ENCODE measurements at regions not wholly inside any gene's neighbourhood (a gene's known extent, or its start where the extent isn't known, plus 50 kb on each side); places are given as distances from the start of the nearest gene placed in this dataset.
"Not testable (repeated sequence)": the region's sequence is repeated elsewhere in the genome, so short reads cannot be mapped to it uniquely, and the experiment has no call there.

- no peak for DNase-seq (ENCODE audit: low read depth in 4 of 4, low spot score in 3 of 4)
Measured at GRCh38 chr14:34051966-34052657, 101.2 kb upstream of the EGLN3 start.

- no peak for DNase-seq (ENCODE audit: low read depth in 4 of 4, low spot score in 3 of 4)
Measured at GRCh38 chr14:34050606-34051005, 99.7 kb upstream of the EGLN3 start.

- DNase-seq (ENCODE audit: low read depth in 4 of 4, low spot score in 3 of 4), result no peak
Measured at GRCh38 chr14:34049790-34050189, 98.9 kb upstream of the EGLN3 start.

- DNase-seq (ENCODE audit: low read depth in 4 of 4, low spot score in 3 of 4), result not testable (repeated sequence)
Measured at GRCh38 chr14:34049187-34049586, 98.3 kb upstream of the EGLN3 start.

GRCh38 chr14:34046799-34047520, 96.1 kb upstream of the EGLN3 start:
- DNase-seq (ENCODE audit: low read depth in 4 of 4, low spot score in 3 of 4), result no peak

- no peak for DNase-seq (ENCODE audit: low read depth in 4 of 4, low spot score in 3 of 4)
Measured at GRCh38 chr14:34044666-34045306, 93.9 kb upstream of the EGLN3 start.

GRCh38 chr14:34044373-34044637, 93.4 kb upstream of the EGLN3 start:
- no peak for DNase-seq (ENCODE audit: low read depth in 4 of 4, low spot score in 3 of 4)

- DNase-seq (ENCODE audit: low read depth in 4 of 4, low spot score in 3 of 4), result no peak
Measured at GRCh38 chr14:34043627-34044372, 92.9 kb upstream of the EGLN3 start.

- DNase-seq (ENCODE audit: low read depth in 4 of 4, low spot score in 3 of 4), result no peak
Measured at GRCh38 chr14:34041220-34041619, 90.3 kb upstream of the EGLN3 start.

GRCh38 chr14:34040766-34041165, 89.9 kb upstream of the EGLN3 start:
- DNase-seq (ENCODE audit: low read depth in 4 of 4, low spot score in 3 of 4), result no peak

- DNase-seq (ENCODE audit: low read depth in 4 of 4, low spot score in 3 of 4), result no peak
Measured at GRCh38 chr14:34039428-34040047, 88.7 kb upstream of the EGLN3 start.

- no peak for DNase-seq (ENCODE audit: low read depth in 4 of 4, low spot score in 3 of 4)
Measured at GRCh38 chr14:34038358-34039057, 87.6 kb upstream of the EGLN3 start.

GRCh38 chr14:34036319-34036766, 85.5 kb upstream of the EGLN3 start:
- DNase-seq (ENCODE audit: low read depth in 4 of 4, low spot score in 3 of 4), result no peak

- DNase-seq (ENCODE audit: low read depth in 4 of 4, low spot score in 3 of 4), result no peak
Measured at GRCh38 chr14:34035934-34036250, 85.0 kb upstream of the EGLN3 start.

- no peak for DNase-seq (ENCODE audit: low read depth in 4 of 4, low spot score in 3 of 4)
Measured at GRCh38 chr14:34035177-34035933, 84.5 kb upstream of the EGLN3 start.

GRCh38 chr14:34034447-34035176, 83.7 kb upstream of the EGLN3 start:
- DNase-seq (ENCODE audit: low read depth in 4 of 4, low spot score in 3 of 4), result no peak

- no peak for DNase-seq (ENCODE audit: low read depth in 4 of 4, low spot score in 3 of 4)
Measured at GRCh38 chr14:34032720-34033119, 81.8 kb upstream of the EGLN3 start.

GRCh38 chr14:34030864-34031263, 80.0 kb upstream of the EGLN3 start:
- DNase-seq (ENCODE audit: low read depth in 4 of 4, low spot score in 3 of 4), result peak; percentile 35 to 53 (median 46)

- no peak for DNase-seq (ENCODE audit: low read depth in 4 of 4, low spot score in 3 of 4)
Measured at GRCh38 chr14:34029921-34030334, 79.1 kb upstream of the EGLN3 start.

All from left renal pelvis (tissue), 4 donors.